MG63 (cell line): ENCODE measurements at regions not wholly inside any gene's neighbourhood (a gene's known extent, or its start where the extent isn't known, plus 50 kb on each side); places are given as distances from the start of the nearest gene placed in this dataset.
A peak's percentile ranks its signal among the peaks of the same experiment; 100 is the strongest.
"Not testable (repeated sequence)": the region's sequence is repeated elsewhere in the genome, so short reads cannot be mapped to it uniquely, and the experiment has no call there.

Source experiments
- DNase-seq: peaks from one replicate; pipeline ENCODE4 v3.0.0-alpha.2; 2020
- H3K27me3 ChIP-seq: fragments of 250-450 bp; sonication (Bioruptor Pico); 2 replicates; pipeline ENCODE4 v1.5.1; 2020; ENCODE audit warnings: mild to moderate bottlenecking, moderate library complexity
- H3K36me3 ChIP-seq: fragments of 250-450 bp; sonication (Bioruptor Pico); 2 replicates; pipeline ENCODE4 v1.5.1; 2020; ENCODE audit warnings: mild to moderate bottlenecking, moderate library complexity
- H3K4me3 ChIP-seq: fragments of 250-450 bp; sonication (Bioruptor Pico); 2 replicates; pipeline ENCODE4 v1.5.1; 2020; ENCODE audit warnings: mild to moderate bottlenecking, moderate library complexity
- H3K9me3 ChIP-seq: fragments of 250-450 bp; sonication (Bioruptor Pico); 2 replicates; pipeline ENCODE4 v1.5.1; 2020; ENCODE audit warnings: mild to moderate bottlenecking, moderate library complexity

- no peak for DNase-seq
- H3K9me3 ChIP-seq = peaks cover 8% of the 10 kb centered on the region
- no peak overlapping the region for H3K4me3 ChIP-seq
- no peaks in the 10 kb centered on the region for H3K27me3 ChIP-seq
- H3K36me3 ChIP-seq = no peaks in the 10 kb centered on the region
These were observed 302.7 kb upstream of the NREP start for GRCh38 chr5:112059579-112060135.

- H3K36me3 ChIP-seq = no peaks in the 10 kb centered on the region
- DNase-seq = no peak
- no peak overlapping the region for H3K4me3 ChIP-seq
- no peaks in the 10 kb centered on the region for H3K27me3 ChIP-seq
- peaks cover 3% of the 10 kb centered on the region for H3K9me3 ChIP-seq
These were observed 292.7 kb upstream of the NREP start for GRCh38 chr5:112049738-112050137.

- H3K9me3 ChIP-seq = no peaks in the 10 kb centered on the region; the same call in 1 of the 2 replicates
- no peak for DNase-seq
- H3K4me3 ChIP-seq = no peak overlapping the region
- no peaks in the 10 kb centered on the region for H3K36me3 ChIP-seq
- no peaks in the 10 kb centered on the region for H3K27me3 ChIP-seq
These were observed 279.2 kb upstream of the NREP start for GRCh38 chr5:112036206-112036605.

GRCh38 chr5:112034421-112034979 lies 277.5 kb upstream of the NREP start:
- no peak for DNase-seq
- H3K27me3 ChIP-seq = no peaks in the 10 kb centered on the region

GRCh38 chr5:112026879-112027278 lies 269.9 kb upstream of the NREP start:
- DNase-seq, H3K9me3 ChIP-seq, H3K4me3 ChIP-seq, H3K36me3 ChIP-seq, H3K27me3 ChIP-seq: not testable (repeated sequence)

More at GRCh38 chr5:112034421-112034979, 277.5 kb upstream of the NREP start:
- H3K36me3 ChIP-seq = no peaks in the 10 kb centered on the region
- no peak overlapping the region for H3K4me3 ChIP-seq
- H3K9me3 ChIP-seq = no peaks in the 10 kb centered on the region; the same call in 1 of the 2 replicates

GRCh38 chr5:112025757-112026156 lies 268.8 kb upstream of the NREP start:
- no peaks in the 10 kb centered on the region for H3K36me3 ChIP-seq
- no peak overlapping the region for H3K4me3 ChIP-seq
- DNase-seq = no peak
- H3K9me3 ChIP-seq = peaks cover 2% of the 10 kb centered on the region; the same call in 1 of the 2 replicates
- H3K27me3 ChIP-seq = no peaks in the 10 kb centered on the region

GRCh38 chr5:112024769-112025168 lies 267.8 kb upstream of the NREP start:
- no peaks in the 10 kb centered on the region for H3K27me3 ChIP-seq
- H3K36me3 ChIP-seq = no peaks in the 10 kb centered on the region
- H3K4me3 ChIP-seq = no peak overlapping the region
- peaks cover 2% of the 10 kb centered on the region; the same call in 1 of the 2 replicates for H3K9me3 ChIP-seq
- no peak for DNase-seq

- Histone ChIP-seq H3K27me3 (no peaks in the 10 kb centered on the region), H3K36me3 (no peaks in the 10 kb centered on the region), H3K9me3 (peaks cover under 1% of the 10 kb centered on the region; the same call in 1 of the 2 replicates), H3K4me3 (no peak overlapping the region)
- no peak for DNase-seq
These were observed 267.2 kb upstream of the NREP start for GRCh38 chr5:112024221-112024620.

GRCh38 chr5:112023766-112024165 lies 266.8 kb upstream of the NREP start:
- no peak overlapping the region for H3K4me3 ChIP-seq
- H3K36me3 ChIP-seq = no peaks in the 10 kb centered on the region
- H3K27me3 ChIP-seq = no peaks in the 10 kb centered on the region
- DNase-seq = no peak
- H3K9me3 ChIP-seq = no peaks in the 10 kb centered on the region

GRCh38 chr5:112018846-112019245 lies 261.9 kb upstream of the NREP start:
- Histone ChIP-seq H3K9me3 (no peaks in the 10 kb centered on the region), H3K27me3 (no peaks in the 10 kb centered on the region)
- no peak for DNase-seq

GRCh38 chr5:112016980-112017379 lies 260.0 kb upstream of the NREP start:
- H3K27me3 ChIP-seq = no peaks in the 10 kb centered on the region
- H3K36me3 ChIP-seq = no peaks in the 10 kb centered on the region
- no peaks in the 10 kb centered on the region for H3K9me3 ChIP-seq
- H3K4me3 ChIP-seq = no peak overlapping the region
- DNase-seq = no peak

More at GRCh38 chr5:112018846-112019245, 261.9 kb upstream of the NREP start:
- no peaks in the 10 kb centered on the region for H3K36me3 ChIP-seq
- H3K4me3 ChIP-seq = no peak overlapping the region

GRCh38 chr5:112014783-112015395 lies 257.9 kb upstream of the NREP start:
- H3K36me3 ChIP-seq = no peaks in the 10 kb centered on the region
- DNase-seq = no peak
- H3K4me3 ChIP-seq = no peak overlapping the region

GRCh38 chr5:112013660-112014059 lies 256.7 kb upstream of the NREP start:
- no peaks in the 10 kb centered on the region for H3K36me3 ChIP-seq
- no peak for DNase-seq
- no peaks in the 10 kb centered on the region for H3K27me3 ChIP-seq
- H3K9me3 ChIP-seq = no peaks in the 10 kb centered on the region
- no peak overlapping the region for H3K4me3 ChIP-seq

More at GRCh38 chr5:112014783-112015395, 257.9 kb upstream of the NREP start:
- Histone ChIP-seq H3K27me3 (no peaks in the 10 kb centered on the region), H3K9me3 (no peaks in the 10 kb centered on the region)

GRCh38 chr5:112012104-112012503 lies 255.1 kb upstream of the NREP start:
- no peak overlapping the region for H3K4me3 ChIP-seq
- no peak for DNase-seq
- H3K36me3 ChIP-seq = no peaks in the 10 kb centered on the region

GRCh38 chr5:112010475-112010874 lies 253.5 kb upstream of the NREP start:
- H3K27me3 ChIP-seq = no peaks in the 10 kb centered on the region
- DNase-seq = no peak
- H3K4me3 ChIP-seq = no peak overlapping the region
- H3K36me3 ChIP-seq = no peaks in the 10 kb centered on the region
- no peaks in the 10 kb centered on the region for H3K9me3 ChIP-seq

More at GRCh38 chr5:112012104-112012503, 255.1 kb upstream of the NREP start:
- Histone ChIP-seq H3K27me3 (no peaks in the 10 kb centered on the region), H3K9me3 (no peaks in the 10 kb centered on the region)

GRCh38 chr5:112006721-112007120 lies 249.7 kb upstream of the NREP start:
- Histone ChIP-seq H3K9me3 (peaks cover 10% of the 10 kb centered on the region), H3K36me3 (no peaks in the 10 kb centered on the region), H3K27me3 (no peaks in the 10 kb centered on the region), H3K4me3 (no peak overlapping the region)
- DNase-seq = no peak

- DNase-seq = peak; percentile 87
- no peaks in the 10 kb centered on the region for H3K27me3 ChIP-seq
- no peak overlapping the region for H3K4me3 ChIP-seq
- H3K36me3 ChIP-seq = no peaks in the 10 kb centered on the region
- peaks cover 10% of the 10 kb centered on the region for H3K9me3 ChIP-seq
These were observed 248.6 kb upstream of the NREP start for GRCh38 chr5:112005623-112005930.
